ENCODE measurements at regions not wholly inside any gene's neighbourhood (a gene's known extent, or its start where the extent isn't known, plus 50 kb on each side); places are given as distances from the start of the nearest gene placed in this dataset.

GRCh38 chr11:119863236-119863635 is 134.2 kb upstream of the NECTIN1 start:
- TF ChIP-seq, protein P1, sequence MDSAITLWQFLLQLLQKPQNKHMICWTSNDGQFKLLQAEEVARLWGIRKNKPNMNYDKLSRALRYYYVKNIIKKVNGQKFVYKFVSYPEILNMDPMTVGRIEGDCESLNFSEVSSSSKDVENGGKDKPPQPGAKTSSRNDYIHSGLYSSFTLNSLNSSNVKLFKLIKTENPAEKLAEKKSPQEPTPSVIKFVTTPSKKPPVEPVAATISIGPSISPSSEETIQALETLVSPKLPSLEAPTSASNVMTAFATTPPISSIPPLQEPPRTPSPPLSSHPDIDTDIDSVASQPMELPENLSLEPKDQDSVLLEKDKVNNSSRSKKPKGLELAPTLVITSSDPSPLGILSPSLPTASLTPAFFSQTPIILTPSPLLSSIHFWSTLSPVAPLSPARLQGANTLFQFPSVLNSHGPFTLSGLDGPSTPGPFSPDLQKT (CRISPR knock-in tag; IDR thresholded peaks at IDR 0.05; ENCODE audit: borderline replicate concordance) = no peak
- TF ChIP-seq, protein P2, sequence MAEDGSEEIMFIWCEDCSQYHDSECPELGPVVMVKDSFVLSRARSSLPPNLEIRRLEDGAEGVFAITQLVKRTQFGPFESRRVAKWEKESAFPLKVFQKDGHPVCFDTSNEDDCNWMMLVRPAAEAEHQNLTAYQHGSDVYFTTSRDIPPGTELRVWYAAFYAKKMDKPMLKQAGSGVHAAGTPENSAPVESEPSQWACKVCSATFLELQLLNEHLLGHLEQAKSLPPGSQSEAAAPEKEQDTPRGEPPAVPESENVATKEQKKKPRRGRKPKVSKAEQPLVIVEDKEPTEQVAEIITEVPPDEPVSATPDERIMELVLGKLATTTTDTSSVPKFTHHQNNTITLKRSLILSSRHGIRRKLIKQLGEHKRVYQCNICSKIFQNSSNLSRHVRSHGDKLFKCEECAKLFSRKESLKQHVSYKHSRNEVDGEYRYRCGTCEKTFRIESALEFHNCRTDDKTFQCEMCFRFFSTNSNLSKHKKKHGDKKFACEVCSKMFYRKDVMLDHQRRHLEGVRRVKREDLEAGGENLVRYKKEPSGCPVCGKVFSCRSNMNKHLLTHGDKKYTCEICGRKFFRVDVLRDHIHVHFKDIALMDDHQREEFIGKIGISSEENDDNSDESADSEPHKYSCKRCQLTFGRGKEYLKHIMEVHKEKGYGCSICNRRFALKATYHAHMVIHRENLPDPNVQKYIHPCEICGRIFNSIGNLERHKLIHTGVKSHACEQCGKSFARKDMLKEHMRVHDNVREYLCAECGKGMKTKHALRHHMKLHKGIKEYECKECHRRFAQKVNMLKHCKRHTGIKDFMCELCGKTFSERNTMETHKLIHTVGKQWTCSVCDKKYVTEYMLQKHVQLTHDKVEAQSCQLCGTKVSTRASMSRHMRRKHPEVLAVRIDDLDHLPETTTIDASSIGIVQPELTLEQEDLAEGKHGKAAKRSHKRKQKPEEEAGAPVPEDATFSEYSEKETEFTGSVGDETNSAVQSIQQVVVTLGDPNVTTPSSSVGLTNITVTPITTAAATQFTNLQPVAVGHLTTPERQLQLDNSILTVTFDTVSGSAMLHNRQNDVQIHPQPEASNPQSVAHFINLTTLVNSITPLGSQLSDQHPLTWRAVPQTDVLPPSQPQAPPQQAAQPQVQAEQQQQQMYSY (CRISPR knock-in tag; IDR thresholded peaks at IDR 0.05) = no peak
- no peak for TF ChIP-seq RXRA (CRISPR knock-in tag; IDR thresholded peaks at IDR 0.05)

Data from HepG2 (cell line).